ENCODE measurements at regions not wholly inside any gene's neighbourhood (a gene's known extent, or its start where the extent isn't known, plus 50 kb on each side); places are given as distances from the start of the nearest gene placed in this dataset.

GRCh38 chr12:24036438-24037216 is 87.2 kb upstream of the SOX5 start:
- Histone ChIP-seq H3K23ac (ENCODE audit: low read length) (no peak overlapping the region), H3K36me3 (ENCODE audit: control insufficient read depth in 1 of 2, insufficient read depth in 2 of 2, low read length in 2 of 2) (no peaks in the 10 kb centered on the region), H3K18ac (ENCODE audit: low read length) (no peak overlapping the region), H4K12ac (ENCODE audit: low read depth, low read length) (no peak overlapping the region), H3K14ac (ENCODE audit: low read length) (no peak overlapping the region), H2AK5ac (ENCODE audit: low read length) (no peak overlapping the region), H3K4me3 (ENCODE audit: low read depth, low read length) (no peak overlapping the region), H4K91ac (ENCODE audit: low read depth, low read length) (no peak overlapping the region), H3K4me2 (ENCODE audit: low read length) (no peak overlapping the region), H2BK5ac (ENCODE audit: low read depth, low read length, poor library complexity) (no peak overlapping the region), H3K4ac (ENCODE audit: low read depth, low read length) (no peak overlapping the region), H3K4me1 (ENCODE audit: control insufficient read depth in 1 of 2, insufficient read depth in 2 of 2, low read length in 2 of 2) (no peaks in the 10 kb centered on the region), H3K27me3 (ENCODE audit: insufficient read depth, low read length) (no peaks in the 10 kb centered on the region), H2AFZ (ENCODE audit: insufficient read depth, low read length, poor library complexity) (no peak overlapping the region), H3K9me3 (ENCODE audit: insufficient read depth, low read depth, low read length) (no peaks in the 10 kb centered on the region), H3K27ac (ENCODE audit: low read depth, low read length) (no peak overlapping the region), H2BK120ac (ENCODE audit: insufficient read depth, low read length, poor library complexity) (no peak overlapping the region), H2BK12ac (ENCODE audit: low read length) (no peak overlapping the region), H4K8ac (ENCODE audit: low read depth, low read length) (no peak overlapping the region), H3K79me1 (ENCODE audit: low read length) (no peaks in the 10 kb centered on the region), H3K9ac (ENCODE audit: low read length) (no peak overlapping the region), H3K79me2 (ENCODE audit: control insufficient read depth, insufficient read depth, low read length, poor library complexity) (no peaks in the 10 kb centered on the region)
- DNase-seq: no peak
- WGBS (ENCODE audit: extremely low coverage, insufficient coverage, insufficient read length): no CpG with 5 or more reads among the region's 3 CpGs

- Histone ChIP-seq H3K9ac (ENCODE audit: low read length) (no peak overlapping the region), H3K18ac (ENCODE audit: low read length) (no peak overlapping the region), H4K91ac (ENCODE audit: low read depth, low read length) (no peak overlapping the region), H3K4me1 (ENCODE audit: control insufficient read depth in 1 of 2, insufficient read depth in 2 of 2, low read length in 2 of 2) (no peaks in the 10 kb centered on the region), H3K79me1 (ENCODE audit: low read length) (no peaks in the 10 kb centered on the region), H3K23ac (ENCODE audit: low read length) (no peak overlapping the region), H2BK5ac (ENCODE audit: low read depth, low read length, poor library complexity) (no peak overlapping the region), H3K9me3 (ENCODE audit: insufficient read depth, low read depth, low read length) (no peaks in the 10 kb centered on the region), H2AFZ (ENCODE audit: insufficient read depth, low read length, poor library complexity) (no peak overlapping the region), H3K4ac (ENCODE audit: low read depth, low read length) (no peak overlapping the region), H2BK120ac (ENCODE audit: insufficient read depth, low read length, poor library complexity) (no peak overlapping the region), H3K79me2 (ENCODE audit: control insufficient read depth, insufficient read depth, low read length, poor library complexity) (no peaks in the 10 kb centered on the region), H2BK12ac (ENCODE audit: low read length) (no peak overlapping the region), H2AK5ac (ENCODE audit: low read length) (no peak overlapping the region), H3K4me3 (ENCODE audit: low read depth, low read length) (no peak overlapping the region), H3K36me3 (ENCODE audit: control insufficient read depth in 1 of 2, insufficient read depth in 2 of 2, low read length in 2 of 2) (no peaks in the 10 kb centered on the region), H4K12ac (ENCODE audit: low read depth, low read length) (no peak overlapping the region), H3K14ac (ENCODE audit: low read length) (no peak overlapping the region), H3K4me2 (ENCODE audit: low read length) (no peak overlapping the region), H3K27ac (ENCODE audit: low read depth, low read length) (no peak overlapping the region), H4K8ac (ENCODE audit: low read depth, low read length) (no peak overlapping the region), H3K27me3 (ENCODE audit: insufficient read depth, low read length) (no peaks in the 10 kb centered on the region)
- WGBS (ENCODE audit: extremely low coverage, insufficient coverage, insufficient read length): no CpG with 5 or more reads among the region's 3 CpGs
- no peak for DNase-seq
Measured at GRCh38 chr12:24034894-24035293, 85.4 kb upstream of the SOX5 start.

- H3K9ac ChIP-seq (ENCODE audit: low read length): no peak overlapping the region
- no peak overlapping the region for H4K8ac ChIP-seq (ENCODE audit: low read depth, low read length)
- H4K91ac ChIP-seq (ENCODE audit: low read depth, low read length): no peak overlapping the region
- H2BK12ac ChIP-seq (ENCODE audit: low read length): no peak overlapping the region
- no peak for DNase-seq
- no peak overlapping the region for H3K4me2 ChIP-seq (ENCODE audit: low read length)
- no peak overlapping the region for H3K27ac ChIP-seq (ENCODE audit: low read depth, low read length)
- no peak overlapping the region for H2AFZ ChIP-seq (ENCODE audit: insufficient read depth, low read length, poor library complexity)
- no peaks in the 10 kb centered on the region for H3K79me2 ChIP-seq (ENCODE audit: control insufficient read depth, insufficient read depth, low read length, poor library complexity)
- no peak overlapping the region for H3K4me3 ChIP-seq (ENCODE audit: low read depth, low read length)
- no peak overlapping the region for H2BK5ac ChIP-seq (ENCODE audit: low read depth, low read length, poor library complexity)
- H3K23ac ChIP-seq (ENCODE audit: low read length): no peak overlapping the region
- no peaks in the 10 kb centered on the region for H3K27me3 ChIP-seq (ENCODE audit: insufficient read depth, low read length)
- no peak overlapping the region for H2AK5ac ChIP-seq (ENCODE audit: low read length)
- no peak overlapping the region for H2BK120ac ChIP-seq (ENCODE audit: insufficient read depth, low read length, poor library complexity)
- no peak overlapping the region for H4K12ac ChIP-seq (ENCODE audit: low read depth, low read length)
- H3K4ac ChIP-seq (ENCODE audit: low read depth, low read length): no peak overlapping the region
- no peaks in the 10 kb centered on the region for H3K4me1 ChIP-seq (ENCODE audit: control insufficient read depth in 1 of 2, insufficient read depth in 2 of 2, low read length in 2 of 2)
- H3K18ac ChIP-seq (ENCODE audit: low read length): no peak overlapping the region
- H3K9me3 ChIP-seq (ENCODE audit: insufficient read depth, low read depth, low read length): no peaks in the 10 kb centered on the region
- no CpG with 5 or more reads among the region's 3 CpGs for WGBS (ENCODE audit: extremely low coverage, insufficient coverage, insufficient read length)
- no peaks in the 10 kb centered on the region for H3K36me3 ChIP-seq (ENCODE audit: control insufficient read depth in 1 of 2, insufficient read depth in 2 of 2, low read length in 2 of 2)
- H3K14ac ChIP-seq (ENCODE audit: low read length): no peak overlapping the region
- H3K79me1 ChIP-seq (ENCODE audit: low read length): no peaks in the 10 kb centered on the region
Measured at GRCh38 chr12:24034160-24034559, 84.7 kb upstream of the SOX5 start.

- Histone ChIP-seq H2AK5ac (ENCODE audit: low read length) (no peak overlapping the region), H3K27me3 (ENCODE audit: insufficient read depth, low read length) (no peaks in the 10 kb centered on the region), H2BK12ac (ENCODE audit: low read length) (no peak overlapping the region), H3K9ac (ENCODE audit: low read length) (no peak overlapping the region), H3K36me3 (ENCODE audit: control insufficient read depth in 1 of 2, insufficient read depth in 2 of 2, low read length in 2 of 2) (no peaks in the 10 kb centered on the region), H4K12ac (ENCODE audit: low read depth, low read length) (no peak overlapping the region), H3K23ac (ENCODE audit: low read length) (no peak overlapping the region), H3K4me3 (ENCODE audit: low read depth, low read length) (no peak overlapping the region), H2BK120ac (ENCODE audit: insufficient read depth, low read length, poor library complexity) (no peak overlapping the region), H3K4me1 (ENCODE audit: control insufficient read depth in 1 of 2, insufficient read depth in 2 of 2, low read length in 2 of 2) (no peaks in the 10 kb centered on the region), H4K91ac (ENCODE audit: low read depth, low read length) (no peak overlapping the region), H3K27ac (ENCODE audit: low read depth, low read length) (no peak overlapping the region), H2AFZ (ENCODE audit: insufficient read depth, low read length, poor library complexity) (no peak overlapping the region), H2BK5ac (ENCODE audit: low read depth, low read length, poor library complexity) (no peak overlapping the region), H3K14ac (ENCODE audit: low read length) (no peak overlapping the region), H3K79me1 (ENCODE audit: low read length) (no peaks in the 10 kb centered on the region), H4K8ac (ENCODE audit: low read depth, low read length) (no peak overlapping the region), H3K79me2 (ENCODE audit: control insufficient read depth, insufficient read depth, low read length, poor library complexity) (no peaks in the 10 kb centered on the region), H3K4me2 (ENCODE audit: low read length) (no peak overlapping the region), H3K18ac (ENCODE audit: low read length) (no peak overlapping the region), H3K9me3 (ENCODE audit: insufficient read depth, low read depth, low read length) (no peaks in the 10 kb centered on the region), H3K4ac (ENCODE audit: low read depth, low read length) (no peak overlapping the region)
- DNase-seq: no peak
- no CpG with 5 or more reads among the region's 3 CpGs for WGBS (ENCODE audit: extremely low coverage, insufficient coverage, insufficient read length)
Measured at GRCh38 chr12:24027352-24027751, 77.9 kb upstream of the SOX5 start.

Data from trophoblast cell (in vitro differentiated cells and primary cell).